NCI-H1694 treated with DMSO at 0.1 percent for 48 hours (cell line): ENCODE measurements at regions not wholly inside any gene's neighbourhood (a gene's known extent, or its start where the extent isn't known, plus 50 kb on each side); places are given as distances from the start of the nearest gene placed in this dataset.
"Not testable (repeated sequence)": the region's sequence is repeated elsewhere in the genome, so short reads cannot be mapped to it uniquely, and the experiment has no call there.

ENCODE experiments used
- DNase-seq: peaks from one replicate; lab custom pipeline; 2025; lab: John Stamatoyannopoulos, UW

- DNase-seq, result no peak
These were observed 157.5 kb upstream of the ATF7IP start for GRCh38 chr12:14207905-14208551.

- DNase-seq, result no peak
These were observed 153.5 kb upstream of the ATF7IP start for GRCh38 chr12:14211947-14212387.

DNA sequence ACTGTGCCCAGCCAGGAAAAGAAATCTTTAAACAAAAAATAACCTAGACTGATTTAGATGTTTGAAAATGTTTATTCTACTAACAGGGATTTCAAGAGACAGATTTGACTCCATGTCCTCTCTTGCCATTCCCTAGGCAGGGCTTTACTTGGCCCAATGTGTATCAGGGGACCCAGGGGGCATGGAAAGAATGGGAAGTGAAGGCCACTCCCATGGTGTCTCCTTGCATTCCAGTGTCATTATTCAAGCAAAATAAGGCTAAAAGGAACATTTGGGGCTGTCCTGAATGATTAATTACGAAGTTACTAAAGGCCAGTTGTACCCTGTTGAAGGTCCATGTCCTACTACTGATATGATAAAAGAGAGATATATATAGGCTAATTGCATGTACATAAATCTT is 151.9 kb upstream of the ATF7IP start:
- no peak for DNase-seq

- DNase-seq, result no peak
These were observed 151.0 kb upstream of the ATF7IP start for GRCh38 chr12:14214495-14214894.

GRCh38 chr12:14215949-14216348 is 149.5 kb upstream of the ATF7IP start:
- DNase-seq, result not testable (repeated sequence)

DNA sequence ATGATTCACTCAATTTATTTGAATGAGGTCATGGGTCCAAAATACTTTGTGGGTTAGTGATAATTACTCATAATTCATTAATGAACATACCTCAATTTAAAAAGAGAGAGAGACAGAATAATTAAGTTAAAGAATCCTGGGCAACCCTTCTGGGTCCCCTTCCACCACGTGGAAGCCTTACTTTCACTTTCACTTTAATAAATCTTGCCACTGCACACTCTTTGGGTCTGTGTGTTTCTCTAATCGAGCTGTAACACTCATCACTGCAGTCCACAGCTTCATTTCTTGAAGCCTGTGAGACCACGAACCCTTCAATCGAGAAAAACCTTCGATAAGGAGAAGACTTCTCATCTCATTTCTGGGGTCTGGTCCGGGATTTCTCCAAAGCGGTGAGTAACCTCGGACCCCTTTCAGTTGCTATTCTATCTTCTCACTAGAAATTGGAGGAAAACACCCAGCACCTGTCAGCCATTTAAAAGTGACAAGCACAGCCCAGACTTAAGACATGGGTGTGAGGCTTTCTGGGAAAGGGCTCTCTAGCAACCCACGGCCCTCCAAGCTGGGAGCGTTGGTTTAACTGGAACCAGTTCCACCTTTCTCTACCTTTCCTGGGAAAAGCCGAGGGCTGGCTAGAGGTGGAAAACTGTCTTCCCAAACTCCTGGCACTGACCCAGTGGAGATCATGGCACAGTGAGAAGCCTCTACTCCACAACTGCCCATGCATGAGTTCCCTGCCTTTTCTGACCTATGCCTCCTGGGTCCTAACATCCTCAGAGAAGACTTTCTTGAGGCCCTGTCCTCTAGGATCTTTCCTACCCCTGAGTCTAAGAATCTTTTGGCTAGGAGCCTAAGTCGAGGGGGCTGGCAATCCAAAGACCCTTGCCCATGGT is 148.8 kb upstream of the ATF7IP start:
- DNase-seq, result no peak

DNA sequence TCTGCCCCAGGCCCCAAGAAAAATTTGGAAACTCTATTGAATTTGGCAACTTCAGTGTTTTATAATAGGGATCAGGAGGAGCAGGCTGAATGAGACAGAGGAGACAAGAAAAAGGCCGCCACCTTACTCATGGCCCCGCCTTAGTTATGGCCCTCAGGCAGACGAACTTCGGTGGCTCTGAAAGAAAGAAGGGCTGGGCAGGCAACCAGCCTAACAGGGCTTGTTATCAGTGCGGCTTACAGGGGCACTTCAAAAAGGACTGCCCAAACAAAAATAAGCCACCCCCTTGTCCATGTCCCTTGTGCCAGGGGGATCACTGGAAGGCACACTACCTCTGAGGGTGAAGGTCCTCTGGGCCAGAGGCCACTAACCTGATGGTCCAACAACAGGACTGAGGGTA is 146.3 kb upstream of the ATF7IP start:
- DNase-seq, result no peak

- DNase-seq, result not testable (repeated sequence)
These were observed 145.8 kb upstream of the ATF7IP start for GRCh38 chr12:14219670-14220069.

DNA sequence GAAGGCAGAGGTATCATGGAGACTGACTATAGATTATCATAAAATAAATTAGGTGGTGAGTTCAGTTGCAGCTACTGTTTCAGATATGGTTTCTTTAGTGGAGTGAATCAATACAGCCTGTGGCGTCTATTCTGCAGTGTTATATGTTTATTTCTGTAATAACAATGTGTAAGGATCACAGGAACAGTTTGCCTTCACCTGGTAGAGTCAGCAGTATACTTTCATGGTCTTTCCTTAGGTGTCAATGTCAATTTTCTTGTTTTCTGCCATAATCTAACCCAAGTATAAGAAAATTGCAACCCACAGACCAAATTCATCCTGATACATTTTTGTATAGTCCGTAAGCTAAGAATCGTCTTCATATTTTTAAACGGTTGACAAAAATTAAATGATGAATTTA is 140.4 kb upstream of the ATF7IP start:
- no peak for DNase-seq

GRCh38 chr12:14235176-14235575 is 130.3 kb upstream of the ATF7IP start:
- not testable (repeated sequence) for DNase-seq

DNA sequence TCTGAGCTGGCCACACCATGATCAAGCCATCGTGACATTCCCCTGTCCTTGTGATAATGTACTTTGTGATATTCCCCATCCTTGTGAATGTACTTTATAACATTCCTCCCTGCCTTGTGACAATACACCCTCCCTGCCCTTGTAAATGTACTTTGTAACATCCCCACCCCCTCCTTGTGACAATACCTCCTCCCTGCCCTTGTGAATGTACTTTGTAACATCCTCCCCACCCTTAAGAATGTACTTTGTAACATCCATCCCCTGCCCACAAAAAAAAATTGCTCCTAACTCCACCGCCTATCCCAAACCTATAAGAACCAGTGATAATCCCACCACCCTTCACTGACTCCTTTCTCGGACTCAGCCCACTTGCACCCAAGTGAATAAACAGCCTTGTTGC is 128.8 kb upstream of the ATF7IP start:
- DNase-seq, result not testable (repeated sequence)

DNA sequence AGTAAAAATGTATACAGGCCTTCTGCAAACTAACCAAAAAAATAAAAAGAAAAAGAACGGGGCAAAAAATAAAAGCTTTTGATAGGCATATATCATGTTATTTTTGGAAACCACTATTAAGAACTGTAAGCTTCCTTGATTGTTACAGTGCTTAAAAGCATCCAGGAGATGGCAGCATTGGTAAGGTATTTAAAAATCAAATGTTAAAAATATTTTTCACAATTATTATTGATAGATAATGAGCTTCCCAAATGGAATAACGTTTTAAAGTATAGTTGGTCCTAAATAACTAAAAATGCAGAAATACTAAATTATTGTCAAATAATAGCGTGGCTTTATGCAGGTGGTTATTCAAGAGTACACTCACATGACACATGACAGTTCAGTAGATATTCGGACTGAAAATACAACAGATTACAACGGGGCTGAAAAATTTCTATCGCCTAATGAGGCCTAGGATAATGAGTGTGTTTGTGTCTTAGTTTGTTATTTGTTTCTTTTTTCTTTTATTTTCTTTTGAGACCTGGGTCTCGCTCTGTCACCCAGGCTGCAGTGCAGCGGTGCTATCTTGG is 127.2 kb upstream of the ATF7IP start:
- DNase-seq, result peak; percentile 39

DNA sequence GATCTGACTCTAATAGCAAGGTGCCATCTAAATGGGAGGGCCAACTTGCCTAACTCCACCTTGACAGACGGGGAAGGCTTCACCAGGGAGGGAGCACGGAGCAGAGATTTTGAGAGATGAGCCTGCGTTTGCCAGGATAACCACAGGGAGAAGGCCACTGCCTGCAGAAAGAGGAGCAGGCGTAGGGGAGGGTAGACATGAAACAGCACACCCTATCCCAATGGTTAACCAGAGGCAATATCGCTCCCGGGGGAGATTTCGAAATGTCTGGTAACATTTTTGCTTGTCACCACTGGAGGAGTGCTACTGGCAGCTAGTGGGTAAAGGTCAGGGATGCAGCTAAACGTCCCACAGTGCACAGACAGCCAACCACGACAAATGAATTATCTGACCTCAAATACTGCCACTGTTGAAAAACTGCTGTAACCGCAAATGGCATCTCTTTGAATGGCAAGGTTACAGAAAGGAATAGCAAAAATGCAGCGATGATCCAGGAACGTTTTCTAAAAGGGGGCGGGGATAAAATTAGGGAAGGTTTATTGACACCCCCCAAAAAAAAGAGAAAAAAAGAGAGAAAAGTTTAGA is 126.0 kb upstream of the ATF7IP start:
- no peak for DNase-seq

DNA sequence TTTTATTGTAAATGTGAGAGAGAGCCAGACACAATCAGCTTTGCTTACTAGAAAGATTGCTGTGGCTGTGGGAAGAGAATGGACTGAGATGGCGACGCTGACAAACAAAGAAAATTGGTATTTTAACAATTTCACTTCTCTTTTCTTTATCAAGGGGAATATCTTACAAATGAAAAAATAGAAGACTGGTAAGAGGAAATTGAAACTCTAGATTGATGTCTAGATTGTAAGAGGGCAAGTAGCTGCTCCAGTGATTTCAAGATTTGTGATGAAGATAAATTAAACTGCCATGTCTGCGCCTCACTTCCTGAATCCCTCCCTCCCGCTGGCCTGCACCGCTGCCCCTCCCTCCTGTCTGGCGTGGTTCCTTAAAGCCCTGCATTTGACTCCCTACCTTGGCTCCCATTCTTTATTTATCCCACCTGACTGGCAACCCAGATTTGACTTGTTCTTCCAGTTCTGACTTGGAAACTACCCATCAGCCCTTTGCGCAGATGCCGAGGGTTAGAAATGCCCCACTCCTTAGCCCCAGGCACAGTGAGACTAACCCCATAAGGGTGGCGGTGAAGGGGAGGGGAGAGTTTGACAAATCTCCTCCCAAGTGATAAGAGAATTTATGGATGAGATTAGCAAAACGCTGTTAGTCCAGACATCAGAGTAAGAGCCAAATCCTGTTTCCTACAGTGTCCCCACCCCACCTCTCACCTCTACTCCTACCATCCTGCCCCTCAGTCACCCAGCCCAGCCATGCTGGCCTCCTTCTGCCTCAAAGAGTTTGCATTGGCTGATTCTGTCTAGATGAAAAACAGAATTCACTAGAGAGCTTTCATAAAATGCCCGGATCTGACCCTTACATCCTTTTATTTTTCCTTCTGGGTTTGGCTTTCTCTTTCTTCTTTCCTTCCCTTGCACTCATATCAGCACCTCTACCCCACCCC is 125.3 kb upstream of the ATF7IP start:
- DNase-seq, result no peak

DNA sequence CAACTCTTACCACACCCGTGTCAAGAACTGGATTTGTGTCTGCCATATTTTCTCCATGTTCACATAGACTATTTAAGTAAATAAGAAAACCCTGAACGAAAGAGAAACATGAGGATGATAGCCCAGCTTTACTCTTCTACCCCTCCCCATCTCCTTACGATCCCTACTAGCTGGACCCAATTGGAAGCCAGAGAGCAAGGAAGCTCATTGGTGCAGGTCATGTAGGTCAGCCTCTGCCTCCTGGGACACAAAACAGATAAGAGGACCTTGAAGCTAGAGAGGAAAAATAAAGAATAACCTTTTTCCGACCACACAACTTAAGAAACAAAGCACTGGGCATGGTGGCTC is 124.6 kb upstream of the ATF7IP start:
- no peak for DNase-seq

GRCh38 chr12:14242825-14243224 is 122.7 kb upstream of the ATF7IP start:
- DNase-seq, result not testable (repeated sequence)

DNA sequence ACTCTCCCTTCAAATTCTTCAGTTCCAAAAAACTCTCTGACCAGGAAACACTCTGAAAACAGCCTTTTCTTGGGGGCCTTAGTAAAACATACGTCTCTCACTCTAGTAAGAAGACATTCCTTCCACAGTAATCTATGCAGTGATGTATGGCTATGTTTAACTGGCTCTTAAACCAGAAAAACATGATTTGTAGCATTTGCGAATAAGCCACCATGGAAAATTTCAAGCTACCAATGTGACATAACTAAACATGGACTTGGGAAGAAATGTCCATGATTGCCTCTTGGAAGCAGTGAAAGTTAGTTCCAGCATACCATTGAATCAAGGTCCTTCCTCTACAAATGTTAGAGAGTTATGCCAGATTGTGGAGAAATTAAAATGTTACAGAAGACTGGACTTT is 121.5 kb upstream of the ATF7IP start:
- DNase-seq, result no peak

DNA sequence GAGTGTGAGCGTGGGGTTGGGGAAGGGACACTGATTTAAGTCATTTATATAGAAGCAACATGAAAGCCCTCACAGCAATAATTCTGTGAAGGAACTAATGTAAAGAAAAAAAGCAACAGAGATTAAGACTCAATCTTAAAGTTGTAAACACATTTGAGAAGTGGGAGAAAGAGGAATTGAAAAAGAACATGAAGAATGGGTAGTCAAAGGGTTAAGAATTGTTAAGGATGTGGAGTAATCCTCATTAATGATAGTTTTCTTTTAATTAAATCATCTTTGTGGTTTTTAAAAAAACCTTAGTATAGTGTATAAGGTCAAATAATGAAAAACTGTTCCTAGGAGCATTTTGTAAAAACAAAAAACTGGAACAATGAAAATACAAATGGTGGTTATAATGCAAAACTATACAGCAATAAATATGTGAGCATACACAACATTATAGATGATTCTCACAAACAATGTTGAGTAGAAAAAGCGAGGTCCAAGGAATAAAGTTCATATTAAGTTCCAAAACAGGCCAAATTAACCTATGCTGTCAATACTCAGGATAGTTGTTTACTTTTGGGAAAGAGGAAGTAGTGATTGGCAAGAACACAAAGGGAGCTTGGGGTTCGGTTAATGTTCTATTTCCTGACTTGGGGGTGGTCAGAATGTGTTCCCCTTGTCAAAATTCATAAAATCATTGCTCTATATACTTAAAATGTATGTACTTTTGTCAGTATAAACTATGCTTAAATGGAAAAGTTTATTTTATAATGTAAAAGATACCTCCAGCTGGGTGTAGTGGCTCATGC is 120.4 kb upstream of the ATF7IP start:
- no peak for DNase-seq

- no peak for DNase-seq
These were observed 118.3 kb upstream of the ATF7IP start for GRCh38 chr12:14247166-14247565.

DNA sequence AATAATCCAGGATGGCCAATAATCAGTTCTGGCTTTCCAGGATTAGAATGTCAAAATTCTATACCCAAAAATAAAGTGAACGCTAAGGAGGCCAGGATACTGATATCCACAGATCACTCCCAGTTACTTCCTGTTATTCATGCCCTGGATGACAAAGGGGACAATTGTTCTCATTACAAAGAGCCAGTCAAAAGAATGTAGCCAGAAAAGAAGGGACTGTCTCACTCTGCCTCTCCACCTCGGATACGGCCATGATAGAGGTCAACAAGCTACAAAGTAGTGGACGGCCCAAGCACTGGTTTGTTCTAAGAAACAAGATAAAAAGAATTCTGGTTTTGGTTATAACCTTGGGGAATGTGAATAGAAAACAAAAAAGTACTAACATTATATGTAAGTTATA is 116.1 kb upstream of the ATF7IP start:
- no peak for DNase-seq

- no peak for DNase-seq
These were observed 112.8 kb upstream of the ATF7IP start for GRCh38 chr12:14252697-14253096.
